ENCODE measurements at regions not wholly inside any gene's neighbourhood (a gene's known extent, or its start where the extent isn't known, plus 50 kb on each side); places are given as distances from the start of the nearest gene placed in this dataset.
"Not testable (repeated sequence)": the region's sequence is repeated elsewhere in the genome, so short reads cannot be mapped to it uniquely, and the experiment has no call there.

DNA sequence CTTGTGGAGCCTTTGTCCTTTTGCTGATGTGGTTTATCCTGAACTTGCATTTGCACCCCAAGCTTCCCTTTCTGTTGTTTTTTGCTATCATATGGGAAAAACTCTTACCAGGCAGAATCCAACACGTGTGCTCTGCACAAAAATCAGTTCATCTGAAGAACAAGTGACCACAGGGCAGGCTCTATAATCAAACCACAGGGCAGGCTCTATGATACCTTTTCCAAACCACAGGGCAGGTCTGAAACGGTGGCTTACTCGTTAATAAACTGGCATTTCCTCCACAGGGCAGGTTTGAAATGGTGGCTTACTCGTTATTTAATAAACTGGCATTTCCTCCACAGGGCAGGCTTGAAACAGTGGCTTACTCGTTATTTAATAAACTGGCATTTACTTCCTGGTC is 51.7 kb upstream of the LPCAT1 start:
- DNase-seq = not testable (repeated sequence)

DNA sequence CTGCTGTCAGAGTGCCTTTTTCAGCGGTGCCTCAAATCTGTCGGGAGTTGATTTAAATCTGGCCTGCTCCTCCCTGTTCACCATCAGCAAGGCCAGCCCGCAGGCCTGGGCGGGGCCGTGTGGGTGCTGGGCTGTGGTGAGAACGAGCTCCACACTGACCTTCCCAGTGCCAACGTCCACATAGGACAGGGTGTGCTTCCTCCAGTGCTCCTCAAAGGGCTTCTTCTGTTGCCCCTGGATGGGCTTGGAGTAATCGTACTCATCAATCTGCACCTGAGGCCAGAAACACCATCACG is 50.2 kb upstream of the LPCAT1 start:
- not testable (repeated sequence) for DNase-seq

DNA sequence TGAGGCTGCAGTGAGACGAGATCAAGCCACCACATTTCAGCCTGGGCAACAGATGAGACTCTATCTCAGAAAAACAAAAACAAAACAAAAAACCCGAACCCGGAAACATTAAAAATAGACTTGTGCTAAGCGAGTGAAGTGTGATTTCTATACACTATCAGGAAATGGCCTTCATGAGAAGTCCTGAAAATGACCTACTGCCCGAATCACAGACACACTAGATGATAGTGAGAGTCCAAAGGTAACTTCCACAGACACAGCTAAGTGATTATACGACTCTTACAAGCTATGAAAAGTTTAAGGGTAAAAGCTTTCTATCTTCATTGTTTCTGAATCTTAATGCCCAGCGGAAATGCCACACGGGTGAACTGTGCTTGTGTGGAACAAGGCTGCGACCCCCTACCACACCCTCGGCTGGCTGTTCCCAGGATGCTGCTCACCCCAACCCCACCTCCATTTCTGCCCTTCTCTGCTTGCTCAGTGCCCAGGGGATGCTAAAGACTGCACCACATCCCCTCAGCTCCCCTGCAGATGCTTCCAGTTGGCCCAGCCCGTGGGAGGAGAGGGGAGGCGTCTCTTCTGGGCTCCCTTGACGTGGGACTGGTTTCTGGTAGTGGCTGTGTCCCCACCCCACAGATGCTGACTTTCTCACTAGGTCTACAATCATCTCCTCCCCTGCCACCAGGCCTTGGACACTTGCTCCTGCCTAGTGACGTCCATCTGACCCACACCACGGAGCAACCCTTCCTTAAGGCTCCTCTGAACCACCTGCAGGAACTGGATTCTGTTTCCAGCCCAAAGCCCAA is 49.7 kb upstream of the LPCAT1 start:
- DNase-seq = not testable (repeated sequence)

Data from GOT3 (cell line).